ENCODE measurements at regions not wholly inside any gene's neighbourhood (a gene's known extent, or its start where the extent isn't known, plus 50 kb on each side); places are given as distances from the start of the nearest gene placed in this dataset.
"Not testable (repeated sequence)": the region's sequence is repeated elsewhere in the genome, so short reads cannot be mapped to it uniquely, and the experiment has no call there.

- H3K4me3 ChIP-seq (ENCODE audit: low read depth, low read length): no peak overlapping the region
- TF ChIP-seq CTCF (IDR thresholded peaks at IDR 0.05; ENCODE audit: borderline replicate concordance, insufficient read depth, low read depth, low read length): no peak
Measured at GRCh38 chrX:28408017-28408723, 179.1 kb upstream of the IL1RAPL1 start.

GRCh38 chrX:28398342-28398741 lies 188.9 kb upstream of the IL1RAPL1 start:
- no peak for TF ChIP-seq CTCF (IDR thresholded peaks at IDR 0.05; ENCODE audit: borderline replicate concordance, insufficient read depth, low read depth, low read length)
- H3K4me3 ChIP-seq (ENCODE audit: low read depth, low read length): no peak overlapping the region

- H3K4me3 ChIP-seq (ENCODE audit: low read depth, low read length): no peak overlapping the region
- no peak for TF ChIP-seq CTCF (IDR thresholded peaks at IDR 0.05; ENCODE audit: borderline replicate concordance, insufficient read depth, low read depth, low read length)
Measured at GRCh38 chrX:28391528-28391927, 195.7 kb upstream of the IL1RAPL1 start.

- H3K4me3 ChIP-seq (ENCODE audit: low read depth, low read length): no peak overlapping the region
- TF ChIP-seq CTCF (IDR thresholded peaks at IDR 0.05; ENCODE audit: borderline replicate concordance, insufficient read depth, low read depth, low read length): no peak
Measured at GRCh38 chrX:28379103-28379502, 208.1 kb upstream of the IL1RAPL1 start.

GRCh38 chrX:28367649-28368048 lies 219.6 kb upstream of the IL1RAPL1 start:
- H3K4me3 ChIP-seq (ENCODE audit: low read depth, low read length): not testable (repeated sequence)

- no peak for TF ChIP-seq CTCF (IDR thresholded peaks at IDR 0.05; ENCODE audit: borderline replicate concordance, insufficient read depth, low read depth, low read length)
- H3K4me3 ChIP-seq (ENCODE audit: low read depth, low read length): no peak overlapping the region
Measured at GRCh38 chrX:28351801-28352200, 235.4 kb upstream of the IL1RAPL1 start.

- H3K4me3 ChIP-seq (ENCODE audit: low read depth, low read length): no peak overlapping the region
- TF ChIP-seq CTCF (IDR thresholded peaks at IDR 0.05; ENCODE audit: borderline replicate concordance, insufficient read depth, low read depth, low read length): no peak
Measured at GRCh38 chrX:28349888-28350287, 237.4 kb upstream of the IL1RAPL1 start.

Data from GM12875 (cell line).